GM23338 (cell line): ENCODE measurements at regions not wholly inside any gene's neighbourhood (a gene's known extent, or its start where the extent isn't known, plus 50 kb on each side); places are given as distances from the start of the nearest gene placed in this dataset.

Experiments used
- ATAC-seq: fragments of 200-7000 bp; cut with Tn5 transposase; 3 replicates; pipeline ENCODE4 v1.9.1; 2020
- DNase-seq: peaks from one replicate; pipeline ENCODE4 v3.0.0-alpha.2; 2015; ENCODE audit warnings: low spot score
- H2AFZ ChIP-seq: fragments of 200-600 bp; sonication (generic); 2 replicates; pipeline ENCODE4 v1.8.0; 2016; ENCODE audit warnings: antibody characterized with exemption, mild to moderate bottlenecking, moderate library complexity
- H3F3A ChIP-seq: fragments of 200-600 bp; sonication (generic); replicated peaks from 2 replicates; pipeline ENCODE4 v1.8.0; 2017; ENCODE audit warnings: antibody characterized with exemption, mixed run types, low read depth
- H3K27ac ChIP-seq: fragments of 200-600 bp; sonication (generic); 2 replicates; pipeline ENCODE4 v1.6.1; 2016; ENCODE audit warnings: low read depth
- H3K27me3 ChIP-seq: fragments of 200-600 bp; sonication (generic); 2 replicates; pipeline ENCODE4 v1.8.0; 2016; ENCODE audit warnings: mild to moderate bottlenecking, mixed run types, moderate library complexity; ENCODE audit not compliant: insufficient read depth
- H3K36me3 ChIP-seq: fragments of 200-600 bp; sonication (generic); 2 replicates; pipeline ENCODE4 v1.8.0; 2016; ENCODE audit warnings: mild to moderate bottlenecking; ENCODE audit not compliant: insufficient read depth
- H3K4me1 ChIP-seq: fragments of 200-600 bp; sonication (generic); 2 replicates; pipeline ENCODE4 v1.8.0; 2016; ENCODE audit warnings: mild to moderate bottlenecking, moderate library complexity; ENCODE audit not compliant: insufficient read depth
- H3K4me2 ChIP-seq: fragments of 200-600 bp; sonication (generic); 2 replicates; pipeline ENCODE4 v1.7.1; 2017; ENCODE audit warnings: mixed run types
- H3K4me3 ChIP-seq: fragments of 200-600 bp; sonication (generic); 2 replicates; pipeline ENCODE4 v1.6.1; 2016; ENCODE audit warnings: mixed run types
- H3K79me2 ChIP-seq: fragments of 200-600 bp; sonication (generic); replicated peaks from 2 replicates; pipeline ENCODE4 v1.8.0; 2017; ENCODE audit warnings: mild to moderate bottlenecking; ENCODE audit not compliant: insufficient read depth
- H3K9me2 ChIP-seq: fragments of 200-600 bp; sonication (generic); 2 replicates; pipeline ENCODE4 v1.8.0; 2017; ENCODE audit not compliant: insufficient read depth
- H4K20me1 ChIP-seq: fragments of 200-600 bp; sonication (generic); replicated peaks from 2 replicates; pipeline ENCODE4 v1.8.0; 2017; ENCODE audit warnings: mild to moderate bottlenecking; ENCODE audit not compliant: insufficient read depth
- H3K27ac Mint-ChIP-seq: 2 replicates; pipeline ENCODE4 v1.8.0; 2020; ENCODE audit warnings: inconsistent platforms, mild to moderate bottlenecking, moderate library complexity, mixed read lengths
- H3K27me3 Mint-ChIP-seq: 3 replicates; pipeline ENCODE4 v1.8.0; 2022; ENCODE audit warnings: low read depth, mild to moderate bottlenecking, moderate library complexity, mixed read lengths, inconsistent platforms; ENCODE audit not compliant: insufficient read depth, poor library complexity
- H3K36me3 Mint-ChIP-seq: 3 replicates; pipeline ENCODE4 v1.8.0; 2021; ENCODE audit warnings: low read depth, mild to moderate bottlenecking, inconsistent platforms, moderate library complexity, mixed read lengths
- H3K4me1 Mint-ChIP-seq: 3 replicates; pipeline ENCODE4 v1.8.0; 2020; ENCODE audit warnings: mild to moderate bottlenecking, inconsistent platforms, mixed read lengths
- H3K4me3 Mint-ChIP-seq: 3 replicates; pipeline ENCODE4 v1.8.0; 2021; ENCODE audit warnings: moderate library complexity, mild to moderate bottlenecking, inconsistent platforms, mixed read lengths
- H3K9me3 Mint-ChIP-seq: 3 replicates; pipeline ENCODE4 v1.8.0; 2020; ENCODE audit warnings: moderate library complexity, mild to moderate bottlenecking, inconsistent platforms, mixed read lengths
- CREB1 ChIP-seq: fragments of 250-450 bp; sonication (Bioruptor Pico); IDR thresholded peaks from 2 replicates; pipeline ENCODE4 v1.5.0; 2020; ENCODE audit warnings: low read depth, mild to moderate bottlenecking, moderate library complexity
- CTCF ChIP-seq, 2 experiments: fragments of 200-600 bp in 1 of 2; sonication (generic) in 1 of 2; conservative IDR thresholded peaks; 2 replicates each; pipeline versions ENCODE4 v1.5.1 to v1.6.1; 2016 to 2017; ENCODE audit warnings: antibody characterized with exemption in 2 of 2, low read depth in 2 of 2, mild to moderate bottlenecking in 2 of 2, moderate library complexity in 1 of 2
- EZH2phosphoT487 ChIP-seq: fragments of 200-600 bp; sonication (generic); IDR thresholded peaks from one replicate; pipeline ENCODE4 v1.8.1; 2018; ENCODE audit warnings: antibody characterized with exemption; ENCODE audit not compliant: unreplicated experiment
- NANOG ChIP-seq: IDR thresholded peaks from 2 replicates; pipeline ENCODE4 v1.6.1; 2016; ENCODE audit warnings: antibody characterized with exemption, borderline replicate concordance
- ZNF462 ChIP-seq: fragments of 250-450 bp; sonication (Bioruptor Pico); IDR thresholded peaks from 2 replicates; pipeline ENCODE4 v1.5.0; 2020; ENCODE audit warnings: mild to moderate bottlenecking, moderate library complexity
- TF ChIP-seq, protein P1 (sequence below): IDR thresholded peaks from 2 replicates; pipeline ENCODE4 v1.6.1; 2016; ENCODE audit warnings: antibody characterized with exemption
- TF ChIP-seq, protein P2 (sequence below): IDR thresholded peaks from one replicate; pipeline ENCODE4 v1.6.1; 2018; ENCODE audit warnings: antibody characterized with exemption; ENCODE audit not compliant: unreplicated experiment

DNA sequence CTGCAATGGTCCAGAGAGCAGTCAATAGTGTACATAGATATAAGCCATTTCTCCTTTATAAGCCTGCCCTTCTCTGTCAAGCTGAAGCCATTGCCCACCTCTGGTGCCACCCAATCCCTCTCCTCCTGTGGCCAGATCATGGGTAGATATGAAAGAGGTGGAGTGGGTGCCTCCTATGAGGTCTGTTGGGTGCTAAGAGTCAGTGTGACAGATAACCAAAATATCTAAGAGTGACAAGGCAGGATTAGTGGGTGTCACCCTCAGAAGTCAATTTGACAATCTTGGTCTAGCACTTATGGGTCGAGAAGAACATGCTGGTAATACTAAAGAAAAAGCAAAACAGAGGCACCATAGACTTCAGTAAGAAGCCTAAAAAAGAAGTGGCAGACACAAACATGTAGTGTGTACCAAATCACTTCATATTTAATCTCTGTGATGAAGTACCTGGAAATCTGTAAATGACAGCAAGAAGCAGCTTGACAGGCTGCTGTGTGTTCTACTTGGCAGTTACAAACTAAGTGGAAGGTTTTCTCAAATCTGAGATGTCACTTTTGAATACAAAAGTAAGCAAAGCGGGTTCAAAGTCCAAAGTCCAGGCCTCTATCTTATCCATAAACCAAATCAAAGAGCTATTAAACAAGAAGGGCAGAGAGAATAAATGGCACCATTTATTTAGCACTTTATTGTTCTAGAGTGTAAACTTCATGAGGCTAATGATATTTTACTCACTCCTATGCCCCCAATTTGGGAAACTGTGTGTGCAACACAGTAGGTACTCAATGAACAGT lies 118.9 kb upstream of the EOMES start:
- Histone ChIP-seq H3K27me3 (no peaks in the 10 kb centered on the region), H3K79me2 (no peaks in the 10 kb centered on the region), H4K20me1 (no peaks in the 10 kb centered on the region), H3F3A (no peaks in the 10 kb centered on the region), H3K9me2 (no peaks in the 10 kb centered on the region; the same call in none of the 2 replicates), H3K27ac (no peak overlapping the region), H3K36me3 (no peaks in the 10 kb centered on the region), H3K4me3 (no peak overlapping the region), H2AFZ (no peak overlapping the region), H3K4me1 (no peaks in the 10 kb centered on the region), H3K4me2 (no peak overlapping the region)
- TF ChIP-seq, protein P1, sequence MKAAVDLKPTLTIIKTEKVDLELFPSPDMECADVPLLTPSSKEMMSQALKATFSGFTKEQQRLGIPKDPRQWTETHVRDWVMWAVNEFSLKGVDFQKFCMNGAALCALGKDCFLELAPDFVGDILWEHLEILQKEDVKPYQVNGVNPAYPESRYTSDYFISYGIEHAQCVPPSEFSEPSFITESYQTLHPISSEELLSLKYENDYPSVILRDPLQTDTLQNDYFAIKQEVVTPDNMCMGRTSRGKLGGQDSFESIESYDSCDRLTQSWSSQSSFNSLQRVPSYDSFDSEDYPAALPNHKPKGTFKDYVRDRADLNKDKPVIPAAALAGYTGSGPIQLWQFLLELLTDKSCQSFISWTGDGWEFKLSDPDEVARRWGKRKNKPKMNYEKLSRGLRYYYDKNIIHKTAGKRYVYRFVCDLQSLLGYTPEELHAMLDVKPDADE = no peak
- TF ChIP-seq, protein P2, sequence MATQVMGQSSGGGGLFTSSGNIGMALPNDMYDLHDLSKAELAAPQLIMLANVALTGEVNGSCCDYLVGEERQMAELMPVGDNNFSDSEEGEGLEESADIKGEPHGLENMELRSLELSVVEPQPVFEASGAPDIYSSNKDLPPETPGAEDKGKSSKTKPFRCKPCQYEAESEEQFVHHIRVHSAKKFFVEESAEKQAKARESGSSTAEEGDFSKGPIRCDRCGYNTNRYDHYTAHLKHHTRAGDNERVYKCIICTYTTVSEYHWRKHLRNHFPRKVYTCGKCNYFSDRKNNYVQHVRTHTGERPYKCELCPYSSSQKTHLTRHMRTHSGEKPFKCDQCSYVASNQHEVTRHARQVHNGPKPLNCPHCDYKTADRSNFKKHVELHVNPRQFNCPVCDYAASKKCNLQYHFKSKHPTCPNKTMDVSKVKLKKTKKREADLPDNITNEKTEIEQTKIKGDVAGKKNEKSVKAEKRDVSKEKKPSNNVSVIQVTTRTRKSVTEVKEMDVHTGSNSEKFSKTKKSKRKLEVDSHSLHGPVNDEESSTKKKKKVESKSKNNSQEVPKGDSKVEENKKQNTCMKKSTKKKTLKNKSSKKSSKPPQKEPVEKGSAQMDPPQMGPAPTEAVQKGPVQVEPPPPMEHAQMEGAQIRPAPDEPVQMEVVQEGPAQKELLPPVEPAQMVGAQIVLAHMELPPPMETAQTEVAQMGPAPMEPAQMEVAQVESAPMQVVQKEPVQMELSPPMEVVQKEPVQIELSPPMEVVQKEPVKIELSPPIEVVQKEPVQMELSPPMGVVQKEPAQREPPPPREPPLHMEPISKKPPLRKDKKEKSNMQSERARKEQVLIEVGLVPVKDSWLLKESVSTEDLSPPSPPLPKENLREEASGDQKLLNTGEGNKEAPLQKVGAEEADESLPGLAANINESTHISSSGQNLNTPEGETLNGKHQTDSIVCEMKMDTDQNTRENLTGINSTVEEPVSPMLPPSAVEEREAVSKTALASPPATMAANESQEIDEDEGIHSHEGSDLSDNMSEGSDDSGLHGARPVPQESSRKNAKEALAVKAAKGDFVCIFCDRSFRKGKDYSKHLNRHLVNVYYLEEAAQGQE = no peak
- no peak for TF ChIP-seq EZH2phosphoT487
- peaks cover 2% of the 10 kb centered on the region; the same call in 1 of the 3 replicates for H3K4me1 Mint-ChIP-seq
- H3K27me3 Mint-ChIP-seq = no peaks in the 10 kb centered on the region
- H3K27ac Mint-ChIP-seq = no peak overlapping the region
- H3K4me3 Mint-ChIP-seq = no peak overlapping the region
- DNase-seq (no peak), ATAC-seq (no peak)
- H3K9me3 Mint-ChIP-seq = no peaks in the 10 kb centered on the region
- no peaks in the 10 kb centered on the region for H3K36me3 Mint-ChIP-seq

DNA sequence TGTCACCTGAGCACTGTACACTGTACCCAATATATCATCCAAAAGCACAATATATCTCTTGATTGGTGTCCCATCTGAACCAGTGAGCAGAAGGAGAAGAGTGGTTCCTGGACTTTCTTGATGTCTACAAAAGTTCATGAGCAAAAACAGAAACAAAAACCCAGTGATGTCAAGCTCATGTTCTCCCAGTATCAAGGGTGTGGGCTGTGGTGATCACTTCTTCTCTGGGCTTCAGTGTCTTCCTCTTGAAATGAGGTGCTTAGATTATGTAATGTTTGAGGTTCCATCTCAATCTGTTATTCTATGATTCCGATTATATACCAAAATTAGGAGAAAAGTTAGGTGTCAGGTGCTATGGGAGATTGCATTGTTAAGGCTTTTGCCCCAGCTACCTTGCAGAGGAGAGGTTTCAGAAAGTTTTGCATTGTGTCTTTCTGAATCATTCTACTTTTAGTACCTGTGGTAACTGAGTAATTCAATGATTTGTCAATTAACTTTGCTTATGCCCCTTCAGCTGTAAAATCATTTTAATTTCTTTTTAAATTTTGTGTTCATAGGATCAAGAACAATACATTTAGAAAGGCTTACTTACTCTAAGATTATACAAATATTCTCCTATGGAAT lies 122.0 kb upstream of the EOMES start:
- no peak overlapping the region for H3K4me3 Mint-ChIP-seq
- Histone ChIP-seq H3K9me2 (no peaks in the 10 kb centered on the region; the same call in none of the 2 replicates), H3K79me2 (no peaks in the 10 kb centered on the region), H3K36me3 (no peaks in the 10 kb centered on the region), H3K27me3 (no peaks in the 10 kb centered on the region), H3K4me2 (no peak overlapping the region), H3K4me3 (no peak overlapping the region), H3K4me1 (no peaks in the 10 kb centered on the region), H2AFZ (no peak overlapping the region), H3F3A (no peaks in the 10 kb centered on the region), H4K20me1 (no peaks in the 10 kb centered on the region), H3K27ac (no peak overlapping the region)
- no peaks in the 10 kb centered on the region for H3K4me1 Mint-ChIP-seq
- no peaks in the 10 kb centered on the region for H3K27me3 Mint-ChIP-seq
- DNase-seq = no peak
- ATAC-seq = no peak
- H3K27ac Mint-ChIP-seq = no peak overlapping the region
- H3K36me3 Mint-ChIP-seq = no peaks in the 10 kb centered on the region
- H3K9me3 Mint-ChIP-seq = no peaks in the 10 kb centered on the region
- TF ChIP-seq ZNF462 = no peak
- no peak for TF ChIP-seq NANOG
- no peak for TF ChIP-seq CTCF (conservative IDR thresholded peaks at IDR 0.05; ENCODE audit: low read depth in 2 of 2)
- TF ChIP-seq EZH2phosphoT487 = no peak
- no peak for TF ChIP-seq CREB1 (CRISPR knock-in tag)
